Loucy (cell line): ENCODE measurements at regions not wholly inside any gene's neighbourhood (a gene's known extent, or its start where the extent isn't known, plus 50 kb on each side); places are given as distances from the start of the nearest gene placed in this dataset.

ENCODE experiments used
- EZH2phosphoT487 ChIP-seq: fragments of 200-600 bp; IDR thresholded peaks from 2 replicates; pipeline ENCODE4 v1.6.1; 2018; ENCODE audit warnings: antibody characterized with exemption, mild to moderate bottlenecking, moderate library complexity, borderline replicate concordance
- TF ChIP-seq, protein P1 (sequence below): fragments of 200-600 bp; sonication (generic); conservative IDR thresholded peaks from 2 replicates; pipeline ENCODE4 v1.5.1; 2014; ENCODE audit warnings: mild to moderate bottlenecking, antibody characterized with exemption, low read length

GRCh38 chr9:93857528-93857927 lies 97.6 kb downstream of the BARX1 start:
- TF ChIP-seq, protein P1, sequence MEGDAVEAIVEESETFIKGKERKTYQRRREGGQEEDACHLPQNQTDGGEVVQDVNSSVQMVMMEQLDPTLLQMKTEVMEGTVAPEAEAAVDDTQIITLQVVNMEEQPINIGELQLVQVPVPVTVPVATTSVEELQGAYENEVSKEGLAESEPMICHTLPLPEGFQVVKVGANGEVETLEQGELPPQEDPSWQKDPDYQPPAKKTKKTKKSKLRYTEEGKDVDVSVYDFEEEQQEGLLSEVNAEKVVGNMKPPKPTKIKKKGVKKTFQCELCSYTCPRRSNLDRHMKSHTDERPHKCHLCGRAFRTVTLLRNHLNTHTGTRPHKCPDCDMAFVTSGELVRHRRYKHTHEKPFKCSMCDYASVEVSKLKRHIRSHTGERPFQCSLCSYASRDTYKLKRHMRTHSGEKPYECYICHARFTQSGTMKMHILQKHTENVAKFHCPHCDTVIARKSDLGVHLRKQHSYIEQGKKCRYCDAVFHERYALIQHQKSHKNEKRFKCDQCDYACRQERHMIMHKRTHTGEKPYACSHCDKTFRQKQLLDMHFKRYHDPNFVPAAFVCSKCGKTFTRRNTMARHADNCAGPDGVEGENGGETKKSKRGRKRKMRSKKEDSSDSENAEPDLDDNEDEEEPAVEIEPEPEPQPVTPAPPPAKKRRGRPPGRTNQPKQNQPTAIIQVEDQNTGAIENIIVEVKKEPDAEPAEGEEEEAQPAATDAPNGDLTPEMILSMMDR, result no peak
- TF ChIP-seq EZH2phosphoT487, result no peak
